ENCODE measurements at regions not wholly inside any gene's neighbourhood (a gene's known extent, or its start where the extent isn't known, plus 50 kb on each side); places are given as distances from the start of the nearest gene placed in this dataset.

DNA sequence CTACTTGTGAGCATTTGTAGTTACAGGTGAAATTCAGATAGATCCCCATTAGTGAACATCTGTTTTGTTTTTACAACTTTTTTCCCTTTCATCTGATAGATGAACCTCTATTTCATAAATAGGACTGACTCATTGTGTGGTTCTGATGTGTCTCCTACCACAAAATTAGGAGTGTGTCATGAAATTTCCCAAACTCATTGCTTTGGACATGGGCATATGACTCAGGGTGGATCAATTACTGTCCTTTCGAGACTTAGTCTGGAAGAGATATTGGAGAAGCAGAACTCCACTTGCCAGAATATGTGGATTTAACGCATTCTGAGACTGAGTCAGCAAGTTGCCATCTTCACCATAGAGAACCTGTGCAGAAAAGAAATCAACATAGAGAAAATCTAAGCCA is 53.5 kb upstream of the PCDH10 start:
- TF ChIP-seq SP1 (IDR thresholded peaks at IDR 0.05; ENCODE audit: low read depth) (no peak), SRF (IDR thresholded peaks at IDR 0.05; ENCODE audit: low read depth) (no peak), YY1 (IDR thresholded peaks at IDR 0.05; ENCODE audit: extremely low read depth, insufficient replicate concordance, low read depth, low read length) (no peak)
- TF ChIP-seq, protein P1, sequence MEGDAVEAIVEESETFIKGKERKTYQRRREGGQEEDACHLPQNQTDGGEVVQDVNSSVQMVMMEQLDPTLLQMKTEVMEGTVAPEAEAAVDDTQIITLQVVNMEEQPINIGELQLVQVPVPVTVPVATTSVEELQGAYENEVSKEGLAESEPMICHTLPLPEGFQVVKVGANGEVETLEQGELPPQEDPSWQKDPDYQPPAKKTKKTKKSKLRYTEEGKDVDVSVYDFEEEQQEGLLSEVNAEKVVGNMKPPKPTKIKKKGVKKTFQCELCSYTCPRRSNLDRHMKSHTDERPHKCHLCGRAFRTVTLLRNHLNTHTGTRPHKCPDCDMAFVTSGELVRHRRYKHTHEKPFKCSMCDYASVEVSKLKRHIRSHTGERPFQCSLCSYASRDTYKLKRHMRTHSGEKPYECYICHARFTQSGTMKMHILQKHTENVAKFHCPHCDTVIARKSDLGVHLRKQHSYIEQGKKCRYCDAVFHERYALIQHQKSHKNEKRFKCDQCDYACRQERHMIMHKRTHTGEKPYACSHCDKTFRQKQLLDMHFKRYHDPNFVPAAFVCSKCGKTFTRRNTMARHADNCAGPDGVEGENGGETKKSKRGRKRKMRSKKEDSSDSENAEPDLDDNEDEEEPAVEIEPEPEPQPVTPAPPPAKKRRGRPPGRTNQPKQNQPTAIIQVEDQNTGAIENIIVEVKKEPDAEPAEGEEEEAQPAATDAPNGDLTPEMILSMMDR (IDR thresholded peaks at IDR 0.05 in 2 of 3, conservative IDR thresholded peaks at IDR 0.05 in 1 of 3; ENCODE audit: borderline replicate concordance in 1 of 3, insufficient read depth in 1 of 3, low read depth in 2 of 3, low read length in 2 of 3), result no peak
- TF ChIP-seq, protein P2, sequence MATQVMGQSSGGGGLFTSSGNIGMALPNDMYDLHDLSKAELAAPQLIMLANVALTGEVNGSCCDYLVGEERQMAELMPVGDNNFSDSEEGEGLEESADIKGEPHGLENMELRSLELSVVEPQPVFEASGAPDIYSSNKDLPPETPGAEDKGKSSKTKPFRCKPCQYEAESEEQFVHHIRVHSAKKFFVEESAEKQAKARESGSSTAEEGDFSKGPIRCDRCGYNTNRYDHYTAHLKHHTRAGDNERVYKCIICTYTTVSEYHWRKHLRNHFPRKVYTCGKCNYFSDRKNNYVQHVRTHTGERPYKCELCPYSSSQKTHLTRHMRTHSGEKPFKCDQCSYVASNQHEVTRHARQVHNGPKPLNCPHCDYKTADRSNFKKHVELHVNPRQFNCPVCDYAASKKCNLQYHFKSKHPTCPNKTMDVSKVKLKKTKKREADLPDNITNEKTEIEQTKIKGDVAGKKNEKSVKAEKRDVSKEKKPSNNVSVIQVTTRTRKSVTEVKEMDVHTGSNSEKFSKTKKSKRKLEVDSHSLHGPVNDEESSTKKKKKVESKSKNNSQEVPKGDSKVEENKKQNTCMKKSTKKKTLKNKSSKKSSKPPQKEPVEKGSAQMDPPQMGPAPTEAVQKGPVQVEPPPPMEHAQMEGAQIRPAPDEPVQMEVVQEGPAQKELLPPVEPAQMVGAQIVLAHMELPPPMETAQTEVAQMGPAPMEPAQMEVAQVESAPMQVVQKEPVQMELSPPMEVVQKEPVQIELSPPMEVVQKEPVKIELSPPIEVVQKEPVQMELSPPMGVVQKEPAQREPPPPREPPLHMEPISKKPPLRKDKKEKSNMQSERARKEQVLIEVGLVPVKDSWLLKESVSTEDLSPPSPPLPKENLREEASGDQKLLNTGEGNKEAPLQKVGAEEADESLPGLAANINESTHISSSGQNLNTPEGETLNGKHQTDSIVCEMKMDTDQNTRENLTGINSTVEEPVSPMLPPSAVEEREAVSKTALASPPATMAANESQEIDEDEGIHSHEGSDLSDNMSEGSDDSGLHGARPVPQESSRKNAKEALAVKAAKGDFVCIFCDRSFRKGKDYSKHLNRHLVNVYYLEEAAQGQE (IDR thresholded peaks at IDR 0.05; ENCODE audit: low read depth), result no peak
